Panc1 (cell line): ENCODE measurements at regions not wholly inside any gene's neighbourhood (a gene's known extent, or its start where the extent isn't known, plus 50 kb on each side); places are given as distances from the start of the nearest gene placed in this dataset.

ENCODE experiments used
- ATAC-seq: fragments of 200-7000 bp; cut with Tn5 transposase; 2 replicates; pipeline ENCODE4 v1.9.1; 2020; ENCODE audit warnings: mild to moderate bottlenecking, moderate library complexity
- BruUV-seq: library from RNA; stranded (reverse); fragments of 400-500 nt; replicated peaks from 2 replicates; lab custom pipeline; 2021; lab: Mats Ljungman, UMichigan
- CTCF ChIA-PET: fragments of 300-600 bp; sonication (Branson Sonifier 250); formaldehyde crosslinking; loops from one replicate; lab custom pipeline; 2022; ENCODE audit warnings: antibody characterized with exemption; lab: Charles Lee
- POLR2A ChIA-PET: fragments of 300-600 bp; sonication (Branson Sonifier 250); formaldehyde crosslinking; loops from one replicate; lab custom pipeline; 2022; ENCODE audit warnings: antibody characterized with exemption; lab: Charles Lee
- DNase-seq: peaks from one replicate; pipeline ENCODE4 v3.0.0-alpha.2; 2010; ENCODE audit warnings: low read depth, low spot score
- H3K27ac ChIP-seq: 2 replicates; pipeline ENCODE4 v1.5.1; 2011; ENCODE audit warnings: mild to moderate bottlenecking, low read length, inconsistent platforms
- H3K27me3 ChIP-seq: fragments of 200-500 bp; sonication (Bioruptor generic); 2 replicates; pipeline ENCODE4 v1.6.0; 2014; ENCODE audit warnings: low read length, inconsistent platforms; ENCODE audit not compliant: control insufficient read depth, insufficient read depth
- H3K36me3 ChIP-seq: fragments of 200-500 bp; sonication (Bioruptor generic); 2 replicates; pipeline ENCODE4 v1.5.1; 2014; ENCODE audit warnings: inconsistent platforms, mild to moderate bottlenecking, low read length, moderate library complexity; ENCODE audit not compliant: control insufficient read depth, insufficient read depth
- H3K4me1 ChIP-seq: 2 replicates; pipeline ENCODE4 v1.5.1; 2011; ENCODE audit warnings: inconsistent platforms, mild to moderate bottlenecking, low read length, moderate library complexity; ENCODE audit not compliant: control insufficient read depth, insufficient read depth
- H3K4me3 ChIP-seq, 2 experiments: 2 replicates each; pipeline ENCODE4 v1.5.1; 2011 to 2012; ENCODE audit warnings: low read depth in 2 of 2, low read length in 2 of 2, mild to moderate bottlenecking in 2 of 2, inconsistent platforms in 1 of 2, moderate library complexity in 1 of 2
- H3K9me3 ChIP-seq: fragments of 200-500 bp; sonication (Bioruptor generic); 2 replicates; pipeline ENCODE4 v1.5.1; 2014; ENCODE audit warnings: low read depth, mild to moderate bottlenecking, inconsistent platforms, low read length, moderate library complexity; ENCODE audit not compliant: control insufficient read depth, insufficient read depth
- CTCF ChIP-seq: fragments of 450-650 bp; IDR thresholded peaks from 2 replicates; pipeline ENCODE4 v1.5.1; 2017; ENCODE audit warnings: mild to moderate bottlenecking
- POLR2AphosphoS5 ChIP-seq: IDR thresholded peaks from 2 replicates; pipeline ENCODE4 v1.6.1; 2012; ENCODE audit warnings: mild to moderate bottlenecking, low read depth, low read length, moderate library complexity
- REST ChIP-seq, 2 experiments: IDR thresholded peaks; 2 replicates each; pipeline ENCODE4 v1.6.1; 2011 to 2012; ENCODE audit warnings: low read depth in 2 of 2, control low read depth in 1 of 2, low read length in 1 of 2, mild to moderate bottlenecking in 1 of 2, moderate library complexity in 1 of 2; ENCODE audit not compliant: insufficient read depth in 1 of 2
- SIN3A ChIP-seq: IDR thresholded peaks from 2 replicates; pipeline ENCODE4 v1.6.1; 2012; ENCODE audit warnings: low read depth, mild to moderate bottlenecking, low read length, moderate library complexity, borderline replicate concordance; ENCODE audit not compliant: insufficient read depth
- TCF7L2 ChIP-seq: IDR thresholded peaks from 2 replicates; pipeline ENCODE4 v1.6.1; 2011; ENCODE audit warnings: mild to moderate bottlenecking, low read depth, low read length, inconsistent platforms
- in situ Hi-C: cut with HindIII; loops from 2 replicates; pipeline ENCODE4 v1.10.0; 2016; ENCODE audit warnings: low sequenced_read_pairs, low pct_unique_long_range_greater_than_20kb
- intact Hi-C: fragments of 100-400 bp; cut with micrococcal nuclease; formaldehyde crosslinking; loops from one replicate; pipeline ENCODE4 v1.10.0; 2022; ENCODE audit not compliant: unreplicated experiment

GRCh38 chr18:38052879-38053590 is 487.4 kb upstream of the CELF4 start:
- ATAC-seq = no peak
- in situ Hi-C loops (no loop called here), intact Hi-C loops (no loop called here)
- TF ChIP-seq SIN3A (no peak), POLR2AphosphoS5 (no peak), CTCF (no peak), TCF7L2 (no peak)
- BruUV-seq = no TSS peak
- POLR2A ChIA-PET = no interaction called here
- no peaks in the 10 kb centered on the region for H3K9me3 ChIP-seq
- no peaks in the 10 kb centered on the region for H3K27me3 ChIP-seq
- CTCF ChIA-PET = no interaction called here
- DNase-seq = no peak
- H3K4me3 ChIP-seq = no peak overlapping the region
- no peaks in the 10 kb centered on the region for H3K4me1 ChIP-seq
- no peaks in the 10 kb centered on the region for H3K36me3 ChIP-seq
- no peak overlapping the region for H3K27ac ChIP-seq

GRCh38 chr18:38047820-38048219 is 482.2 kb upstream of the CELF4 start:
- Histone ChIP-seq H3K36me3 (no peaks in the 10 kb centered on the region), H3K27ac (no peak overlapping the region), H3K4me1 (no peaks in the 10 kb centered on the region), H3K9me3 (no peaks in the 10 kb centered on the region), H3K4me3 (no peak overlapping the region), H3K27me3 (no peaks in the 10 kb centered on the region)
- ATAC-seq = no peak
- intact Hi-C loops (no loop called here), in situ Hi-C loops (no loop called here)
- POLR2A ChIA-PET = no interaction called here
- BruUV-seq = no TSS peak
- CTCF ChIA-PET = no interaction called here
- no peak for DNase-seq
- no peak for TF ChIP-seq TCF7L2
- TF ChIP-seq CTCF = no peak
- TF ChIP-seq REST (IDR thresholded peaks at IDR 0.05; ENCODE audit: insufficient read depth in 1 of 2, low read depth in 2 of 2, low read length in 1 of 2) = no peak
- no peak for TF ChIP-seq POLR2AphosphoS5
- TF ChIP-seq SIN3A = no peak
